ENCODE measurements at regions not wholly inside any gene's neighbourhood (a gene's known extent, or its start where the extent isn't known, plus 50 kb on each side); places are given as distances from the start of the nearest gene placed in this dataset.

GRCh38 chr3:67082533-67083024 is 84.5 kb downstream of the KBTBD8 start:
- Histone ChIP-seq H3K9me1 (ENCODE audit: control insufficient read depth, insufficient read depth, low read length) (no peaks in the 10 kb centered on the region), H2AFZ (ENCODE audit: low read depth, low read length) (no peak overlapping the region), H3K4me3 (no peak overlapping the region), H4K20me1 (replicated peaks; ENCODE audit: control insufficient read depth, insufficient read depth, low read length) (no peaks in the 10 kb centered on the region), H3K4me2 (ENCODE audit: insufficient read depth, low read length) (no peak overlapping the region), H3K27ac (ENCODE audit: extremely low read depth, low read depth, low read length) (no peak overlapping the region), H3K9ac (ENCODE audit: insufficient read depth in 1 of 2, low read depth in 2 of 2, low read length in 2 of 2) (no peak overlapping the region), H3K4me1 (replicated peaks in 1 of 2; ENCODE audit: control insufficient read depth in 2 of 2, insufficient read depth in 2 of 2, low read length in 2 of 2) (no peaks in the 10 kb centered on the region), H3K27me3 (ENCODE audit: control insufficient read depth in 2 of 2, insufficient read depth in 2 of 2, low read length in 2 of 2) (no peaks in the 10 kb centered on the region), H3K9me3 (replicated peaks; ENCODE audit: control insufficient read depth, insufficient read depth, low read depth, low read length) (no peaks in the 10 kb centered on the region), H3K36me3 (ENCODE audit: control insufficient read depth, insufficient read depth, low read length) (no peaks in the 10 kb centered on the region), H3K79me2 (ENCODE audit: control insufficient read depth, insufficient read depth, low read length) (no peaks in the 10 kb centered on the region)
- POLR2A ChIA-PET, result no interaction called here
- 6% methylated on average over 4 of the region's 4 CpGs for WGBS (ENCODE audit: insufficient coverage, low coverage, missing lambda C conversion rate)
- CTCF ChIA-PET (ENCODE audit: low intra/inter-chr PET ratio), result no interaction called here
- intact Hi-C loops (cut with micrococcal nuclease) (no loop called here), in situ Hi-C loops (cut with MboI) (no loop called here)
- ATAC-seq (no peak), FAIRE-seq (no peak), DNase-seq (ENCODE audit: extremely low read depth in 1 of 4, low spot score in 3 of 4) (no peak)
- BruUV-seq (replicated peaks), result no TSS peak
- TF ChIP-seq LARP7 (IDR thresholded peaks at IDR 0.05) (no peak), ZNF639 (CRISPR knock-in tag; conservative IDR thresholded peaks at IDR 0.05 in 1 of 2, IDR thresholded peaks at IDR 0.05 in 1 of 2) (no peak), NFE2L1 (tag; IDR thresholded peaks at IDR 0.05; ENCODE audit: borderline replicate concordance, low read depth) (no peak), TCF7 (IDR thresholded peaks at IDR 0.05; ENCODE audit: borderline replicate concordance) (no peak), CBX1 (IDR thresholded peaks at IDR 0.05; ENCODE audit: low read depth) (no peak), HMGN3 (IDR thresholded peaks at IDR 0.05; ENCODE audit: borderline replicate concordance, extremely low read depth, insufficient read length, low read depth, low read length) (no peak), ZBTB17 (CRISPR knock-in tag; IDR thresholded peaks at IDR 0.05) (no peak), TAF15 (IDR thresholded peaks at IDR 0.05; ENCODE audit: low read depth, low read length) (no peak), ZBTB5 (IDR thresholded peaks at IDR 0.05) (no peak), THRAP3 (IDR thresholded peaks at IDR 0.05; ENCODE audit: borderline replicate concordance) (no peak), XRCC4 (IDR thresholded peaks at IDR 0.05; ENCODE audit: extremely low read depth, insufficient read depth, insufficient read length) (no peak), TOE1 (IDR thresholded peaks at IDR 0.05; ENCODE audit: borderline replicate concordance) (no peak), TOE1 (CRISPR knock-in tag; IDR thresholded peaks at IDR 0.05; ENCODE audit: borderline replicate concordance, low read depth) (no peak), ZNF431 (CRISPR knock-in tag; IDR thresholded peaks at IDR 0.05) (no peak), ZNF347 (CRISPR knock-in tag; IDR thresholded peaks at IDR 0.05; ENCODE audit: low read depth) (no peak), HDGF (IDR thresholded peaks at IDR 0.05) (no peak)
